Amniotic epithelial cell (primary cell): ENCODE measurements at regions not wholly inside any gene's neighbourhood (a gene's known extent, or its start where the extent isn't known, plus 50 kb on each side); places are given as distances from the start of the nearest gene placed in this dataset.
A peak's percentile ranks its signal among the peaks of the same experiment; 100 is the strongest.

Experiments used
- DNase-seq: peaks from one replicate; pipeline ENCODE4 v3.0.0-alpha.2; 2010; ENCODE audit warnings: low read depth

GRCh38 chr10:27451054-27451453 is 53.0 kb upstream of the RAB18 start:
- no peak for DNase-seq

GRCh38 chr10:27450225-27450624 is 53.9 kb upstream of the RAB18 start:
- DNase-seq: no peak

GRCh38 chr10:27449571-27449970 is 54.5 kb upstream of the RAB18 start:
- DNase-seq: no peak

- DNase-seq: peak; percentile 58
These were observed 55.2 kb upstream of the RAB18 start for GRCh38 chr10:27448921-27449320.

GRCh38 chr10:27447540-27447939 is 56.6 kb upstream of the RAB18 start:
- no peak for DNase-seq

- peak; percentile 29 for DNase-seq
These were observed 57.8 kb upstream of the RAB18 start for GRCh38 chr10:27446091-27446918.

GRCh38 chr10:27445070-27445469 is 59.0 kb upstream of the RAB18 start:
- DNase-seq: no peak

- DNase-seq: no peak
These were observed 63.6 kb upstream of the RAB18 start for GRCh38 chr10:27440478-27440877.

- DNase-seq: no peak
These were observed 64.1 kb upstream of the RAB18 start for GRCh38 chr10:27440021-27440420.

GRCh38 chr10:27439101-27439500 is 65.0 kb upstream of the RAB18 start:
- no peak for DNase-seq

- DNase-seq: no peak
These were observed 66.3 kb upstream of the RAB18 start for GRCh38 chr10:27437775-27438174.

GRCh38 chr10:27436710-27437109 is 67.4 kb upstream of the RAB18 start:
- no peak for DNase-seq

GRCh38 chr10:27433976-27434375 is 70.1 kb upstream of the RAB18 start:
- no peak for DNase-seq

- no peak for DNase-seq
These were observed 77.1 kb upstream of the RAB18 start for GRCh38 chr10:27426948-27427467.

- no peak for DNase-seq
These were observed 90.2 kb upstream of the RAB18 start for GRCh38 chr10:27413831-27414348.

- DNase-seq: no peak
These were observed 90.7 kb upstream of the RAB18 start for GRCh38 chr10:27413387-27413786.

GRCh38 chr10:27410153-27410552 is 94.0 kb upstream of the RAB18 start:
- DNase-seq: no peak

GRCh38 chr10:27407271-27407670 is 96.8 kb upstream of the RAB18 start:
- DNase-seq: no peak

GRCh38 chr10:27399871-27400270 is 104.2 kb upstream of the RAB18 start:
- no peak for DNase-seq

GRCh38 chr10:27393961-27394360 is 110.1 kb upstream of the RAB18 start:
- DNase-seq: no peak

- no peak for DNase-seq
These were observed 111.5 kb upstream of the RAB18 start for GRCh38 chr10:27392606-27393005.

GRCh38 chr10:27391916-27392315 is 112.2 kb upstream of the RAB18 start:
- no peak for DNase-seq

GRCh38 chr10:27391325-27391724 is 112.8 kb upstream of the RAB18 start:
- DNase-seq: no peak

GRCh38 chr10:27390681-27391080 is 113.4 kb upstream of the RAB18 start:
- peak; percentile 66 for DNase-seq
